ENCODE measurements at regions not wholly inside any gene's neighbourhood (a gene's known extent, or its start where the extent isn't known, plus 50 kb on each side); places are given as distances from the start of the nearest gene placed in this dataset.

DNA sequence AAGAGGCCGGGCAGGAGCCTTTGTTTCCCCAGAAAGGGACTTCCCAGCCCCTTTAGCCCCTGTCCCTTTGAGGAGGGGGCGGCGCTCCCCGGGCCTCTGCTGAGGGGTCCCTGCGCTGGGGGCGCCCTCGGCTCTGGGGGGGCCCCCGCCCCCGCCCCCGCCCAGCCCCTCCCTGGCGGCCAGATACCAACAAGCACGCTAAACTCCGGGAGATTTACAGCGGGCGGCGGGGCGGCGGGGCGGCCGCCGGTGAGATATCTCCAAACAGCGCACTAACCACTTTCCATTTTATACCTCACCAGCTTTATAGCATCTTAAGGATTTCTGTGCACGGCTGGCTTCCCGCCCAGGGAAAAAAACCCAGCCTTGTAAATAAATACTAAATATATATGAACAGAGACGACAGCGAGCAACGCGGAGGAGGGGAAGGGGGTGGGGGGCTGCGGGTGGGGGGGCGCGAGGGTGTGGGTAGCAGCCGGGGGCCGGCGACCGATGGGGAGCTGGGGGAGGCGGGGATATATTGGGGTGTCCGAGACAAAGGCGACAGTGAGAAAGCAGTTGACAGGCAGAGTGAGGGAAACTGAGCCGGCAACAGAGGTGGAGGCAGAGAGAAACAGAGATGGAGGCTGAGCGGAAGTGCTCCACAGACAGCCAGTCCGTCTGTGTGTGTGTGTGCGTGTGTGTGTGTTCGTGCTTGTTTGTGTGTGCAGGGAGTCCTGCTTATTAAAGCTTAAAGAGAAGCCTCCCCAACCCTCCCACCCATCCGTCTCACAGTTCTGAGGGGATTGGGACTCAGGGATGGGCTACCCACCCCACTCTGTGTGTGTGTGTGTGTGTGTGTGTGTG, 85.8 kb downstream of the HIF1AN start:
- no peak overlapping the region for H3K4me3 ChIP-seq
- WGBS, 2 donors = 14 to 23% methylated on average over 35 to 40 of the region's 44 CpGs
- no peaks in the 10 kb centered on the region for H3K36me3 ChIP-seq
- H3K27ac ChIP-seq = no peak overlapping the region
- no peak for TF ChIP-seq EP300 (IDR thresholded peaks at IDR 0.05)
- TF ChIP-seq POLR2A (IDR thresholded peaks at IDR 0.05) = no peak
- TF ChIP-seq, protein P1, sequence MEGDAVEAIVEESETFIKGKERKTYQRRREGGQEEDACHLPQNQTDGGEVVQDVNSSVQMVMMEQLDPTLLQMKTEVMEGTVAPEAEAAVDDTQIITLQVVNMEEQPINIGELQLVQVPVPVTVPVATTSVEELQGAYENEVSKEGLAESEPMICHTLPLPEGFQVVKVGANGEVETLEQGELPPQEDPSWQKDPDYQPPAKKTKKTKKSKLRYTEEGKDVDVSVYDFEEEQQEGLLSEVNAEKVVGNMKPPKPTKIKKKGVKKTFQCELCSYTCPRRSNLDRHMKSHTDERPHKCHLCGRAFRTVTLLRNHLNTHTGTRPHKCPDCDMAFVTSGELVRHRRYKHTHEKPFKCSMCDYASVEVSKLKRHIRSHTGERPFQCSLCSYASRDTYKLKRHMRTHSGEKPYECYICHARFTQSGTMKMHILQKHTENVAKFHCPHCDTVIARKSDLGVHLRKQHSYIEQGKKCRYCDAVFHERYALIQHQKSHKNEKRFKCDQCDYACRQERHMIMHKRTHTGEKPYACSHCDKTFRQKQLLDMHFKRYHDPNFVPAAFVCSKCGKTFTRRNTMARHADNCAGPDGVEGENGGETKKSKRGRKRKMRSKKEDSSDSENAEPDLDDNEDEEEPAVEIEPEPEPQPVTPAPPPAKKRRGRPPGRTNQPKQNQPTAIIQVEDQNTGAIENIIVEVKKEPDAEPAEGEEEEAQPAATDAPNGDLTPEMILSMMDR (IDR thresholded peaks at IDR 0.05) = no peak
- no peak for DNase-seq (ENCODE audit: low spot score in 2 of 2)
- H3K9me3 ChIP-seq = no peaks in the 10 kb centered on the region
- H3K4me1 ChIP-seq = no peaks in the 10 kb centered on the region
- peaks cover 0 to 77% of the 10 kb centered on the region in 2 donors for H3K27me3 ChIP-seq

DNA sequence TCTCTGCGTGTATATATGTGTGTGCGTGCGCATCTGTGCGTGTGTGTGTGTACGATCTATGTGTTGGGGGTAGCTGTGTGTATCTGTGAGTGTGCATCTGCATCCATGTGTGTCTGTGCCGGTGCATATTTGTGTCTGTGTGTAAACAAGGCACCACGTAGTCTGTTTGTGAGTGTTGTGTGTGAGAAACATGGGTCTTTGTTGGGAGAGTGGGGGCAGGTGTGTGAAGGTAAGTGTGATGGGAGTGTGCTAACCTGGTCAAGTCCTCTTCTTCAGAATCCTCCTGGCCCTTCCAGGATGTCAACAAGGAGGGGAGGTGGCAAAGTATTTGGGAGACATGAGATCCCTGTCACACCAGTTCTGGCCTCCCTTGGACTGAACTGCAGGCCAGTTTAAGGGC, 87.2 kb downstream of the HIF1AN start:
- Histone ChIP-seq H3K9me3 (no peaks in the 10 kb centered on the region), H3K27ac (no peak overlapping the region), H3K4me1 (no peaks in the 10 kb centered on the region), H3K27me3 (peaks cover 0 to 72% of the 10 kb centered on the region in 2 donors), H3K36me3 (no peaks in the 10 kb centered on the region), H3K4me3 (no peak overlapping the region)
- WGBS, 2 donors = 79 to 91% methylated on average over 7 of the region's 7 CpGs
- TF ChIP-seq EP300 (IDR thresholded peaks at IDR 0.05) = no peak
- TF ChIP-seq, protein P1 (IDR thresholded peaks at IDR 0.05) = no peak
- no peak for TF ChIP-seq POLR2A (IDR thresholded peaks at IDR 0.05)
- DNase-seq (ENCODE audit: low spot score in 2 of 2) = no peak

DNA sequence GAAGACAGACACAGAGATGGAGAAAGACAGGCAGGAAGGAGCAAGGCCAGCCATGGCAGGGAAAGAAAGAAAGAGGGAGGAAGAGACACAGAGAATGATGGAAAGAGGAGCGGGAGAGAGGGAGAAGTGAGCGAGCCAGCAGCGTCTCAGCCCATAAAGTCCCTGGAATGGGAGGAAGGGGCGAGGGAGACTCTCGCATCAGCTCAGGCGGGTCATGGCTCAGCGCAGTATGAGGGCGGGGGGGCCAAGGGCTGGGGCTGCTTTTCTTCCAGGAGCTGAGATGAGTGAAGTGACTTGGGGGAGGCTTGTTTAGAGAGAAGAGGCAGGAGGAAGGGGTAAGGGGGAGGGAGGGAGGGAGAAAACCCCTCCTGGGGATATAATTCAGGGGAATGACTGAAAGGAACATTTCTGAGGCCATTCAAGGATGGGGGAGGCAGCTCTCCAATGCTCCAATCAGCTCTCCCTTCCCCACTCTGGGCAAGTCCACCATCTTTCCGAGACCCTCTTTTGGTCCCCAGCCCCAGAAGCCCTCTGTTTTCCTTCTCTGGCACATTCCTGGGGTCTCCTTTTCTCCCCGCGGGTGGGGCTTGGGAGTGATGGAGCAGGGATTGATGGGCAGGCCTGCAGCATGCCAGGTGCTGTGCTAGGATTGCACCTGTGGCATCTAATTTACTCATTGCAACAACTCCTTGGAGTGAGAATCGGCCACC, 87.9 kb downstream of the HIF1AN start:
- H3K4me3 ChIP-seq = no peak overlapping the region
- no peaks in the 10 kb centered on the region for H3K36me3 ChIP-seq
- H3K4me1 ChIP-seq = no peaks in the 10 kb centered on the region
- no peaks in the 10 kb centered on the region for H3K9me3 ChIP-seq
- peaks cover 0 to 75% of the 10 kb centered on the region in 2 donors for H3K27me3 ChIP-seq
- TF ChIP-seq, protein P1 (IDR thresholded peaks at IDR 0.05) = no peak
- TF ChIP-seq POLR2A (IDR thresholded peaks at IDR 0.05) = no peak
- WGBS, 2 donors = 40 to 44% methylated on average over 12 of the region's 12 CpGs
- H3K27ac ChIP-seq = no peak overlapping the region
- no peak for DNase-seq (ENCODE audit: low spot score in 2 of 2)

DNA sequence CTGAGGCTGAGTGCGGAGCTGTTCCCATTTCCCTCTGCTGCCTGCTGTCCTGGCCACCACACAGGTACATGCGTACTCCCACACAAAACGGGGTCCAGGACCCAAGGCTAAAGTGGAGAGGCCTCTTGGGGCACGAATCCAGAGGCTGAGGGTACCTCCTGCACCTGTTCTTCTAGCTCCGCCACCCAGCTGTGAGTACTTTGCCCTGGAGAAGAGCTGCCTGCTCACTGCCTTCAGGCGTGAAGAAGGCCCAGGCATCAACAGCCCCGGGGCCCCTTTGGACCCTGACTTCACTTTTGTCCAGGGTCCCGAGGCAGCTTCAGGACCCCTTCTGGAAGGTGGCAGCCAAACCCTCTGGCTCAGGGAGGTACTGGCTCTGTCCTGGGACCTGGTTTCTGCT, 88.6 kb downstream of the HIF1AN start:
- Histone ChIP-seq H3K9me3 (no peaks in the 10 kb centered on the region), H3K27me3 (peaks cover 0 to 79% of the 10 kb centered on the region in 2 donors), H3K27ac (no peak overlapping the region), H3K4me1 (no peaks in the 10 kb centered on the region), H3K4me3 (no peak overlapping the region), H3K36me3 (no peaks in the 10 kb centered on the region)
- 63 to 79% methylated on average over 7 to 8 of the region's 8 CpGs for WGBS, 2 donors
- no peak for DNase-seq (ENCODE audit: low spot score in 2 of 2)
- TF ChIP-seq, protein P1 (IDR thresholded peaks at IDR 0.05) = no peak
- TF ChIP-seq EP300 (IDR thresholded peaks at IDR 0.05) (no peak), POLR2A (IDR thresholded peaks at IDR 0.05) (no peak)

DNA sequence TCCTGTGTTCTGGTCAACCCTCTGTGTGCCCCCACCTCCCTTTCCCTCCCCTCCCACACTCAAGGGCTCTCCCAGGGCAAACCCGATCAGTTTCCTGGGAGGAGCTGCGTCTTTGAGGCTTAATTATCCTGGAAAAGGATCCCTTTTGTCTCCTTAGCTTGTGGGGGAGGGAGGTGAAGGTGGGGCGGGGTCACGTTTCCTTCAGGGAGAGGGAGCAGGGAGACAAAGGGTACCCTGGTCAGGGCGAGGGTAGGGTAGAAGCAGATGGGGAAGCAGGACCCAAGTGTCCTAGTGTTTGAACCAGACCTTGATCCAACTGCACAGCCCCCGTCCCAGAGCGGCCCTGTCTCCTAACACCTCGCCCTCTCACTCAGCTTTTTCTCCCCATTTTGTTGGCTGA, 90.1 kb downstream of the HIF1AN start:
- Histone ChIP-seq H3K27me3 (peaks cover 0 to 77% of the 10 kb centered on the region in 2 donors), H3K4me3 (no peak overlapping the region)

More for the DNA sequence above, 90.1 kb downstream of the HIF1AN start:
- Histone ChIP-seq H3K9me3 (no peaks in the 10 kb centered on the region), H3K36me3 (no peaks in the 10 kb centered on the region), H3K27ac (no peak overlapping the region), H3K4me1 (no peaks in the 10 kb centered on the region)
- no peak for DNase-seq (ENCODE audit: low spot score in 2 of 2)
- 14 to 24% methylated on average over 8 of the region's 8 CpGs for WGBS, 2 donors
- TF ChIP-seq POLR2A (IDR thresholded peaks at IDR 0.05) (no peak), EP300 (IDR thresholded peaks at IDR 0.05) (no peak)
- TF ChIP-seq, protein P1 (IDR thresholded peaks at IDR 0.05) = no peak

All from tibial nerve (tissue), 4 donors.